ENCODE measurements at regions not wholly inside any gene's neighbourhood (a gene's known extent, or its start where the extent isn't known, plus 50 kb on each side); places are given as distances from the start of the nearest gene placed in this dataset.

DNA sequence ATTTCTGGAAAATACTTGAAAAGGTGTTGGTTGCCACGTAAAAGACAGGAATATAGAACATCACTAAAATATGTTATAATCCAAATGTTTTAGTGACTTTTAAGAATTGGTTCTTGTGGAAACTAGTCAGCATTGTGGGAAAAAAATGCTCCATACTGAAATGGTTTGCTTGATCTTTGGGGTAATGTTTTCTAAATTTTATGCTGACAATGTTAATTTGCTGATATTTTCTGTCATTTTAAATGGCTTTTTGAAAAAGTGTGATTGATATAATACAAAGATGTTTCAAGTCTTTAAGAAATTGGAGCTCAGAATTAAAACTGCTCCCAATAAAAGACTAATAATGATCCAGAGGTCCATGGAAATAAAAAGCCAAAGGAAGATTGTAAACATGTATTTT lies 610.9 kb downstream of the ADGRL2 start:
- intact Hi-C loops (cut with DNase I; ENCODE audit: low total_unique reads) = no loop called here

GRCh38 chr1:82405333-82405732 lies 604.6 kb downstream of the ADGRL2 start:
- no peak overlapping the region for H3K27ac ChIP-seq
- H3K4me3 ChIP-seq = no peak overlapping the region
- H3K36me3 ChIP-seq = no peaks in the 10 kb centered on the region
- 76 to 88% (median 84%) methylated on average over 1 of the region's 1 CpG for WGBS, 5 donors
- intact Hi-C loops (cut with DNase I; ENCODE audit: low total_unique reads) = no loop called here
- no peaks in the 10 kb centered on the region for H3K4me1 ChIP-seq
- H3K9me3 ChIP-seq = no peaks in the 10 kb centered on the region
- DNase-seq = no peak
- H3K27me3 ChIP-seq = no peaks in the 10 kb centered on the region
- TF ChIP-seq EP300 (IDR thresholded peaks at IDR 0.05) (no peak), POLR2AphosphoS5 (IDR thresholded peaks at IDR 0.05) (no peak), POLR2A (IDR thresholded peaks at IDR 0.05) (no peak), CTCF (IDR thresholded peaks at IDR 0.05) (no peak)

More for the DNA sequence above, 610.9 kb downstream of the ADGRL2 start:
- Histone ChIP-seq H3K9me3 (no peaks in the 10 kb centered on the region), H3K27me3 (no peaks in the 10 kb centered on the region), H3K4me3 (no peak overlapping the region), H3K4me1 (no peaks in the 10 kb centered on the region), H3K36me3 (no peaks in the 10 kb centered on the region), H3K27ac (no peak overlapping the region)
- TF ChIP-seq POLR2A (IDR thresholded peaks at IDR 0.05) (no peak), EP300 (IDR thresholded peaks at IDR 0.05) (no peak), CTCF (IDR thresholded peaks at IDR 0.05) (no peak), POLR2AphosphoS5 (IDR thresholded peaks at IDR 0.05) (no peak)
- DNase-seq = no peak
- 83 to 98% (median 86%) methylated on average over 1 of the region's 1 CpG for WGBS, 5 donors

GRCh38 chr1:82401116-82401515 lies 600.4 kb downstream of the ADGRL2 start:
- 50 to 61% (median 58%) methylated on average over 1 of the region's 1 CpG for WGBS, 5 donors
- no peaks in the 10 kb centered on the region for H3K4me1 ChIP-seq
- H3K27ac ChIP-seq = no peak overlapping the region
- H3K9me3 ChIP-seq = no peaks in the 10 kb centered on the region
- intact Hi-C loops (cut with DNase I; ENCODE audit: low total_unique reads) = no loop called here
- no peak overlapping the region for H3K4me3 ChIP-seq
- DNase-seq = no peak
- TF ChIP-seq POLR2A (IDR thresholded peaks at IDR 0.05) (no peak), CTCF (IDR thresholded peaks at IDR 0.05) (no peak), EP300 (IDR thresholded peaks at IDR 0.05) (no peak), POLR2AphosphoS5 (IDR thresholded peaks at IDR 0.05) (no peak)
- no peaks in the 10 kb centered on the region for H3K27me3 ChIP-seq
- no peaks in the 10 kb centered on the region for H3K36me3 ChIP-seq

DNA sequence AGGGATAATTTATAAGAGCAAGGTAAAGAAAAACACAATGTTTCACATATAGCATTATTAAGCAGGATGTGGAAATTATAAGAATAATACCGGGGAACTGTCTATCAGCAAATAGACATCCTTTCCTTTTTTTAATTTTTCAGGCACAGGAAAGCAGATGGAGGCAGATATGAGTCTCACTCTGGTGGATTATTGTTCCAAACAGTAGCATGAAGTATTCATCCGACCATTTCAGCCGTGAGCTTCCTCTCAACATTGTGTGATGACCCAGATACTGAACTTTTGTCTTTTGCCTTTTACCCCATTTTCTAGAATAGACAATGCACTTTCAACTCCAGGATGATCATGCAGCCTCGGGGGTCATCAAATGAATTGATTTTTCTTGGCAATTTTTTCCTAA lies 599.8 kb downstream of the ADGRL2 start:
- Histone ChIP-seq H3K27me3 (no peaks in the 10 kb centered on the region), H3K4me3 (no peak overlapping the region), H3K36me3 (no peaks in the 10 kb centered on the region), H3K27ac (no peak overlapping the region), H3K4me1 (no peaks in the 10 kb centered on the region), H3K9me3 (no peaks in the 10 kb centered on the region)
- DNase-seq = no peak
- WGBS, 5 donors = 68 to 81% (median 77%) methylated on average over 4 of the region's 4 CpGs
- intact Hi-C loops (cut with DNase I; ENCODE audit: low total_unique reads) = no loop called here
- no peak for TF ChIP-seq CTCF (IDR thresholded peaks at IDR 0.05)
- no peak for TF ChIP-seq EP300 (IDR thresholded peaks at IDR 0.05)
- TF ChIP-seq POLR2AphosphoS5 (IDR thresholded peaks at IDR 0.05) = no peak
- no peak for TF ChIP-seq POLR2A (IDR thresholded peaks at IDR 0.05)

All from stomach (tissue), 8 donors.